Endothelial cell of umbilical vein (primary cell): ENCODE measurements at regions not wholly inside any gene's neighbourhood (a gene's known extent, or its start where the extent isn't known, plus 50 kb on each side); places are given as distances from the start of the nearest gene placed in this dataset.

Experiments used
- BruUV-seq: library from RNA; stranded (reverse); fragments of 400-500 nt; replicated peaks from 2 replicates; lab custom pipeline; 2021; lab: Mats Ljungman, UMichigan
- CTCF ChIA-PET: fragments of 300-600, 350-600 bp; sonication (Branson Sonifier 250); formaldehyde crosslinking; loops from one replicate; lab custom pipeline; 2021; ENCODE audit warnings: antibody characterized with exemption, inconsistent platforms; lab: Charles Lee
- POLR2A ChIA-PET: fragments of 300-600, 350-600 bp; sonication (Branson Sonifier 250); formaldehyde crosslinking; loops from one replicate; lab custom pipeline; 2021; ENCODE audit warnings: antibody characterized with exemption, inconsistent platforms; lab: Charles Lee
- DNase-seq: peaks from one replicate; pipeline ENCODE4 v3.0.0-alpha.2; 2011; ENCODE audit warnings: low read depth, low spot score
- FAIRE-seq: peaks from 2 replicates; lab custom pipeline; 2011; peaks lifted over from hg19 to GRCh38; lab: Jason Lieb, UNC
- H2AFZ ChIP-seq: 2 replicates; pipeline ENCODE4 v1.6.0; 2012; ENCODE audit warnings: low read depth, low read length, control low read depth, inconsistent platforms
- H3K27ac ChIP-seq: 2 replicates; pipeline ENCODE4 v1.5.1; 2011; ENCODE audit warnings: low read depth, mild to moderate bottlenecking, control low read depth, low read length, moderate library complexity; ENCODE audit not compliant: insufficient read depth
- H3K27me3 ChIP-seq, 2 experiments: 2 replicates each; pipeline versions ENCODE4 v1.6.0 to v1.6.1; 2011; ENCODE audit warnings: low read length in 2 of 2, mixed read lengths in 1 of 2; ENCODE audit not compliant: control insufficient read depth in 2 of 2, insufficient read depth in 2 of 2
- H3K36me3 ChIP-seq, 2 experiments: 2 replicates in 1 of 2; 3 replicates in 1 of 2; pipeline ENCODE4 v1.5.1; 2011; ENCODE audit warnings: low read length in 2 of 2, mild to moderate bottlenecking in 1 of 2, moderate library complexity in 1 of 2; ENCODE audit not compliant: control insufficient read depth in 2 of 2, insufficient read depth in 2 of 2; ENCODE audit errors: extremely low read depth in 1 of 2
- H3K4me1 ChIP-seq: 3 replicates; pipeline ENCODE4 v1.5.1; 2011; ENCODE audit warnings: mild to moderate bottlenecking, low read length; ENCODE audit not compliant: control insufficient read depth, insufficient read depth; ENCODE audit errors: extremely low read depth
- H3K4me2 ChIP-seq: 2 replicates; pipeline ENCODE4 v1.6.1; 2011; ENCODE audit warnings: low read length, control low read depth, mixed read lengths; ENCODE audit not compliant: insufficient read depth
- H3K4me3 ChIP-seq, 3 experiments: fragments of 200-600 bp in 1 of 3; sonication (generic), shearing (Covaris generic) in 1 of 3; replicated peaks in 1 of 3; 2 replicates each; pipeline ENCODE4 v1.5.1; 2011 to 2016; ENCODE audit warnings: control low read depth in 3 of 3, low read length in 3 of 3, mild to moderate bottlenecking in 2 of 3, inconsistent platforms in 1 of 3, low read depth in 1 of 3, moderate library complexity in 1 of 3; ENCODE audit not compliant: insufficient read depth in 1 of 3
- H3K79me2 ChIP-seq: 2 replicates; pipeline ENCODE4 v1.6.0; 2012; ENCODE audit warnings: low read length, inconsistent platforms; ENCODE audit not compliant: control insufficient read depth, insufficient read depth
- H3K9ac ChIP-seq: replicated peaks from 2 replicates; pipeline ENCODE3; 2011; ENCODE audit warnings: low read length, control low read depth; ENCODE audit not compliant: insufficient read depth; ENCODE audit errors: extremely low read depth
- H3K9me1 ChIP-seq: replicated peaks from 3 replicates; pipeline ENCODE4 v1.6.0; 2011; ENCODE audit warnings: mild to moderate bottlenecking, low read length; ENCODE audit not compliant: control insufficient read depth, insufficient read depth; ENCODE audit errors: extremely low read depth
- H3K9me3 ChIP-seq: replicated peaks from 2 replicates; pipeline ENCODE4 v1.5.1; 2012; ENCODE audit warnings: low read length, inconsistent platforms; ENCODE audit not compliant: control insufficient read depth, insufficient read depth
- H4K20me1 ChIP-seq: replicated peaks from 2 replicates; pipeline ENCODE3; 2011; ENCODE audit warnings: mild to moderate bottlenecking, low read length; ENCODE audit not compliant: control insufficient read depth, insufficient read depth; ENCODE audit errors: extremely low read depth
- EZH2 ChIP-seq: IDR thresholded peaks from 2 replicates; pipeline ENCODE4 v1.6.1; 2012; ENCODE audit warnings: borderline replicate concordance, low read depth, mild to moderate bottlenecking, moderate library complexity, low read length, inconsistent platforms; ENCODE audit not compliant: severe bottlenecking
- FOS ChIP-seq: IDR thresholded peaks from 2 replicates; pipeline ENCODE4 v1.6.1; 2011; ENCODE audit warnings: mild to moderate bottlenecking, low read length, moderate library complexity, borderline replicate concordance; ENCODE audit not compliant: insufficient read depth
- GATA2 ChIP-seq: IDR thresholded peaks from 2 replicates; pipeline ENCODE4 v1.7.0; 2011; ENCODE audit warnings: low read depth, mild to moderate bottlenecking, moderate library complexity, mixed read lengths, low read length; ENCODE audit not compliant: insufficient read length, insufficient read depth
- JUN ChIP-seq: IDR thresholded peaks from 2 replicates; pipeline ENCODE4 v1.6.1; 2011; ENCODE audit warnings: borderline replicate concordance, low read depth; ENCODE audit not compliant: insufficient read length, insufficient read depth
- MYC ChIP-seq: IDR thresholded peaks from one replicate; pipeline ENCODE4 v1.6.1; 2011; ENCODE audit warnings: mild to moderate bottlenecking, low read depth, low read length
- POLR2A ChIP-seq: IDR thresholded peaks from 2 replicates; pipeline ENCODE4 v1.6.1; 2012; ENCODE audit warnings: low read depth, mild to moderate bottlenecking, control low read depth, low read length
- POLR2AphosphoS5 ChIP-seq: IDR thresholded peaks from 2 replicates; pipeline ENCODE4 v1.6.1; 2012; ENCODE audit warnings: low read depth, mild to moderate bottlenecking, control low read depth, low read length, moderate library complexity; ENCODE audit not compliant: insufficient read depth
- dilution Hi-C: fragments of 300-500 bp; cut with MboI; formaldehyde crosslinking; loops from one replicate; pipeline ENCODE4 v1.15.0; 2019; ENCODE audit warnings: low sequenced_read_pairs; ENCODE audit not compliant: extremely low pct_ligation_motif_present
- intact Hi-C: fragments of 100-400 bp; cut with micrococcal nuclease; formaldehyde crosslinking; loops from one replicate; pipeline ENCODE4 v1.10.0; 2022
- TF ChIP-seq, protein P1 (sequence below), 2 donors: IDR thresholded peaks; 1 replicate in 1 of 2; 2 replicates in 1 of 2; pipeline ENCODE4 v1.5.1; 2011; ENCODE audit warnings: low read length in 2 of 2, mild to moderate bottlenecking in 2 of 2, moderate library complexity in 2 of 2, control low read depth in 1 of 2, inconsistent platforms in 1 of 2, low read depth in 1 of 2; ENCODE audit not compliant: insufficient read depth in 1 of 2; ENCODE audit errors: extremely low read depth in 1 of 2
- TF ChIP-seq, protein P2 (sequence below): IDR thresholded peaks from 2 replicates; pipeline ENCODE4 v1.6.1; 2011; ENCODE audit not compliant: insufficient read depth, insufficient read length

DNA sequence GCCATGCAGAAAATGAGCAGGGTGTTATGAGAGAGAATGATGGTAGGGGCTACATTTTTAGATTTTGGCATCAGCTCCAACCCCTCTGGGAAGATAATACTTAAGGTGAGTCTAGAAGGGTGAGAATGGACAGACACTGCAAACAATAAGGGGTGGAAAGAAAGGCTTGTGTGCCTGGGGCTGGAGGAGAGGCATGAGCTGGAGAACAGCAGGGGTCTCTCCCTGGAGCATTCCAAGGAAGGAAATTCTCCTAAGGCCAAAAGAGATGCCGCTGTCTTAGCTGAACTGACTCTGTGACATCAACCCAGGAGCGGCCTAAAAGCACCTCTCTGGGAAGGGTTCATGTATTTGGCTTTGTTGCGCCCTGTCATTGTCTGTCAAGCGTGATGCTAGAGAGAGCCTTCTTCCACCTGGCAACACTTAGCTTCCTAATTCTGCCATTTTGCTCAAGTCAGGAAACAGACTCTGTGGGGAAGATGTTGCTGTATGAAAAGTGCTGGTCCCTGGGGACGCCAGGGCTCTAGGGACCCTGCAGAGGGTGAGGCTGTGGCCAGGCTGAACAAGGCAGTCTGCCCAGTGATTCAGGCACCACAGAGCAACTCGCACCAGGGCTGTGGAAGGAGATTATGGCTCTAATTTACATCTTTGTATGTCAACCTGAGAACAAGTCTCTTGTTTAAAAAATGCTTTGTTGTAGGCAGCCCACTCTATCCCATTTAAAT lies 225.7 kb downstream of the CBLN1 start:
- Histone ChIP-seq H3K9me3 (peaks cover 5% of the 10 kb centered on the region), H3K27ac (no peak overlapping the region), H3K79me2 (no peaks in the 10 kb centered on the region), H3K4me1 (no peaks in the 10 kb centered on the region), H2AFZ (no peak overlapping the region), H3K4me3 (no peak overlapping the region), H3K36me3 (no peaks in the 10 kb centered on the region), H3K9me1 (no peaks in the 10 kb centered on the region), H4K20me1 (no peaks in the 10 kb centered on the region), H3K27me3 (no peaks in the 10 kb centered on the region), H3K4me2 (no peak overlapping the region), H3K9ac (no peak overlapping the region)
- BruUV-seq, result no TSS peak
- TF ChIP-seq POLR2AphosphoS5 (no peak), FOS (no peak), JUN (no peak), MYC (no peak), GATA2 (no peak), POLR2A (no peak), EZH2 (no peak)
- TF ChIP-seq, protein P1, sequence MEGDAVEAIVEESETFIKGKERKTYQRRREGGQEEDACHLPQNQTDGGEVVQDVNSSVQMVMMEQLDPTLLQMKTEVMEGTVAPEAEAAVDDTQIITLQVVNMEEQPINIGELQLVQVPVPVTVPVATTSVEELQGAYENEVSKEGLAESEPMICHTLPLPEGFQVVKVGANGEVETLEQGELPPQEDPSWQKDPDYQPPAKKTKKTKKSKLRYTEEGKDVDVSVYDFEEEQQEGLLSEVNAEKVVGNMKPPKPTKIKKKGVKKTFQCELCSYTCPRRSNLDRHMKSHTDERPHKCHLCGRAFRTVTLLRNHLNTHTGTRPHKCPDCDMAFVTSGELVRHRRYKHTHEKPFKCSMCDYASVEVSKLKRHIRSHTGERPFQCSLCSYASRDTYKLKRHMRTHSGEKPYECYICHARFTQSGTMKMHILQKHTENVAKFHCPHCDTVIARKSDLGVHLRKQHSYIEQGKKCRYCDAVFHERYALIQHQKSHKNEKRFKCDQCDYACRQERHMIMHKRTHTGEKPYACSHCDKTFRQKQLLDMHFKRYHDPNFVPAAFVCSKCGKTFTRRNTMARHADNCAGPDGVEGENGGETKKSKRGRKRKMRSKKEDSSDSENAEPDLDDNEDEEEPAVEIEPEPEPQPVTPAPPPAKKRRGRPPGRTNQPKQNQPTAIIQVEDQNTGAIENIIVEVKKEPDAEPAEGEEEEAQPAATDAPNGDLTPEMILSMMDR (IDR thresholded peaks at IDR 0.05; ENCODE audit: extremely low read depth in 1 of 2, insufficient read depth in 1 of 2, low read depth in 1 of 2, low read length in 2 of 2), result no peak
- TF ChIP-seq, protein P2, sequence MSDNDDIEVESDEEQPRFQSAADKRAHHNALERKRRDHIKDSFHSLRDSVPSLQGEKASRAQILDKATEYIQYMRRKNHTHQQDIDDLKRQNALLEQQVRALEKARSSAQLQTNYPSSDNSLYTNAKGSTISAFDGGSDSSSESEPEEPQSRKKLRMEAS, result no peak
- dilution Hi-C loops, result no loop called here
- FAIRE-seq (no peak), DNase-seq (no peak)
- intact Hi-C loops, result no loop called here
- ChIA-PET CTCF (no interaction called here), POLR2A (no interaction called here)
